ENCODE measurements at regions not wholly inside any gene's neighbourhood (a gene's known extent, or its start where the extent isn't known, plus 50 kb on each side); places are given as distances from the start of the nearest gene placed in this dataset.

DNA sequence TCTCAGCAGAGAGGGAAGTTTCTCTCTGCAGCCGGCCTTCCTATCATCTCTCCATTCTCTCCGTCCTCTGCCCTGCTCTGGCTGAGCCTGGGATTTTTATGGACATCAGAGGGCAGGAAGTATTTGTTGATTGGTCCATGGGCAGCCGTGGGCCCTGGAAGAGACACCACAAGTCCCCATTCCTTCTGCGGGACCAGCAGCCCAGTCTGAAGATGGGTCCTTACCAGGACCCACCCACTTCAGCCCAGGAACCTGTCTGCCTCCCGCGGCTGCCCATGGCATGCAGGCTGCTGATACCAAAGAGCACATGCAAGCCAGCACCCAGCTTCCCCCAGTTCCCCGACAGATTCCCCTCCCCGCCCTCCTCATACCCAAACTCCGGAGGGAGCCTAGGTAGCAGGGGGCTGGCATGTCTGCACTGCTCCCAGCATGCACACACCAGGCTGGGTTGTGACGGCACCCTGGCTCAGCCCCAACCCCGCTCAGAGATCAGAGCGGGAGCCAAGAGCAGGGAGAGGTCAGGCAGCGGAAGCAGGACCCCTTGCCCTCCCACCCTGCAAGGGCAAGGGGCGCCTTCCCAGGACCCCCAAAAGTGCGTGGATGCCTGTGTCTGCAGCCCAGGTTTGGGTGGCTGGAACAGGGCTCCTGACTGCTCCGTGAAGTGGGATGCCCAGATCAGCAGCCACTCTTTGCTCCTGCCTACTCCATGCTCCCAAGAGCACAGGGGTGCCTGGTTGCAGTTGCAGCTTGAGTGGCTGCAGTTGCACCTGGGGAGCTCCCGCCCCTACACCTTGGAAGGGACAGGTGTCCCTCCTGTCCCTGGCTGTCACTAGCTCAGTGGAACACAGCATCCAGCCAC is 538.6 kb upstream of the POT1 start:
- TF ChIP-seq, protein P1, sequence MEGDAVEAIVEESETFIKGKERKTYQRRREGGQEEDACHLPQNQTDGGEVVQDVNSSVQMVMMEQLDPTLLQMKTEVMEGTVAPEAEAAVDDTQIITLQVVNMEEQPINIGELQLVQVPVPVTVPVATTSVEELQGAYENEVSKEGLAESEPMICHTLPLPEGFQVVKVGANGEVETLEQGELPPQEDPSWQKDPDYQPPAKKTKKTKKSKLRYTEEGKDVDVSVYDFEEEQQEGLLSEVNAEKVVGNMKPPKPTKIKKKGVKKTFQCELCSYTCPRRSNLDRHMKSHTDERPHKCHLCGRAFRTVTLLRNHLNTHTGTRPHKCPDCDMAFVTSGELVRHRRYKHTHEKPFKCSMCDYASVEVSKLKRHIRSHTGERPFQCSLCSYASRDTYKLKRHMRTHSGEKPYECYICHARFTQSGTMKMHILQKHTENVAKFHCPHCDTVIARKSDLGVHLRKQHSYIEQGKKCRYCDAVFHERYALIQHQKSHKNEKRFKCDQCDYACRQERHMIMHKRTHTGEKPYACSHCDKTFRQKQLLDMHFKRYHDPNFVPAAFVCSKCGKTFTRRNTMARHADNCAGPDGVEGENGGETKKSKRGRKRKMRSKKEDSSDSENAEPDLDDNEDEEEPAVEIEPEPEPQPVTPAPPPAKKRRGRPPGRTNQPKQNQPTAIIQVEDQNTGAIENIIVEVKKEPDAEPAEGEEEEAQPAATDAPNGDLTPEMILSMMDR (IDR thresholded peaks at IDR 0.05) = no peak
- no peak for TF ChIP-seq POLR2A (IDR thresholded peaks at IDR 0.05)

All from adrenal gland (tissue), 5 donors.